Neuronal stem cell (in vitro differentiated cells): ENCODE measurements at regions not wholly inside any gene's neighbourhood (a gene's known extent, or its start where the extent isn't known, plus 50 kb on each side); places are given as distances from the start of the nearest gene placed in this dataset.

Source experiments
- DNase-seq: peaks from one replicate; pipeline ENCODE4 v3.0.0-alpha.2; 2013; ENCODE audit warnings: low spot score
- H2AFZ ChIP-seq: one replicate; pipeline ENCODE4 v1.6.1; 2013; ENCODE audit warnings: mild to moderate bottlenecking, low read length, inconsistent platforms
- H2AK5ac ChIP-seq: 2 replicates; pipeline ENCODE4 v1.6.1; 2013; ENCODE audit warnings: low read depth, mild to moderate bottlenecking, inconsistent platforms, low read length, moderate library complexity, mixed read lengths
- H2BK120ac ChIP-seq: 2 replicates; pipeline ENCODE4 v1.6.1; 2013; ENCODE audit warnings: low read depth, mild to moderate bottlenecking, inconsistent platforms, low read length, moderate library complexity, mixed read lengths
- H2BK12ac ChIP-seq: one replicate; pipeline ENCODE4 v1.6.1; 2013; ENCODE audit warnings: low read length, inconsistent platforms
- H2BK15ac ChIP-seq: 2 replicates; pipeline ENCODE4 v1.6.1; 2013; ENCODE audit warnings: mild to moderate bottlenecking, low read length, inconsistent platforms, mixed read lengths
- H2BK5ac ChIP-seq: one replicate; pipeline ENCODE4 v1.6.1; 2013; ENCODE audit warnings: inconsistent platforms, mild to moderate bottlenecking, low read length, moderate library complexity
- H3K14ac ChIP-seq: one replicate; pipeline ENCODE4 v1.6.1; 2013; ENCODE audit warnings: low read length, inconsistent platforms
- H3K18ac ChIP-seq: 2 replicates; pipeline ENCODE4 v1.6.1; 2013; ENCODE audit warnings: low read length, inconsistent platforms
- H3K23ac ChIP-seq: 2 replicates; pipeline ENCODE4 v1.6.1; 2013; ENCODE audit warnings: low read depth, mild to moderate bottlenecking, mixed read lengths, low read length, inconsistent platforms; ENCODE audit not compliant: poor library complexity
- H3K27ac ChIP-seq: replicated peaks from 3 replicates; pipeline ENCODE4 v1.5.1; 2013; ENCODE audit warnings: low read length, inconsistent platforms
- H3K27me3 ChIP-seq, 3 experiments: 2 replicates each; pipeline ENCODE4 v1.6.1; 2013; ENCODE audit warnings: low read length in 3 of 3, mild to moderate bottlenecking in 2 of 3, inconsistent platforms in 1 of 3, low read depth in 1 of 3, mixed read lengths in 1 of 3, moderate library complexity in 1 of 3; ENCODE audit not compliant: control insufficient read depth in 3 of 3, insufficient read depth in 3 of 3
- H3K36me3 ChIP-seq, 2 donors: replicated peaks in 1 of 2; 2 replicates each; pipeline ENCODE4 v1.6.1; 2013; ENCODE audit warnings: low read length in 2 of 2; ENCODE audit not compliant: control insufficient read depth in 2 of 2, insufficient read depth in 2 of 2
- H3K4ac ChIP-seq: 2 replicates; pipeline ENCODE4 v1.6.1; 2013; ENCODE audit warnings: inconsistent platforms, mild to moderate bottlenecking, low read length, moderate library complexity
- H3K4me1 ChIP-seq, 2 donors: 1 replicate in 1 of 2; 2 replicates in 1 of 2; pipeline ENCODE4 v1.6.1; 2013; ENCODE audit warnings: low read length in 2 of 2, low read depth in 1 of 2; ENCODE audit not compliant: control insufficient read depth in 2 of 2, insufficient read depth in 1 of 2
- H3K4me2 ChIP-seq: one replicate; pipeline ENCODE4 v1.6.1; 2013; ENCODE audit warnings: mild to moderate bottlenecking, low read length, inconsistent platforms; ENCODE audit not compliant: insufficient read depth, poor library complexity, severe bottlenecking
- H3K4me3 ChIP-seq, 2 donors: 2 replicates each; pipeline ENCODE4 v1.5.1; 2013; ENCODE audit warnings: low read length in 2 of 2, mild to moderate bottlenecking in 2 of 2, inconsistent platforms in 1 of 2, moderate library complexity in 1 of 2
- H3K79me1 ChIP-seq: one replicate; pipeline ENCODE4 v1.6.1; 2013; ENCODE audit warnings: low read depth, mild to moderate bottlenecking, inconsistent platforms, low read length, moderate library complexity
- H3K9ac ChIP-seq: one replicate; pipeline ENCODE4 v1.6.1; 2013; ENCODE audit warnings: mild to moderate bottlenecking, low read depth, low read length, inconsistent platforms; ENCODE audit not compliant: poor library complexity
- H3K9me3 ChIP-seq, 2 donors: replicated peaks in 1 of 2; 2 replicates each; pipeline versions ENCODE3 to v1.6.1; 2013; ENCODE audit warnings: low read length in 2 of 2, mild to moderate bottlenecking in 2 of 2, inconsistent platforms in 1 of 2, low read depth in 1 of 2, mixed read lengths in 1 of 2, moderate library complexity in 1 of 2; ENCODE audit not compliant: control insufficient read depth in 2 of 2, insufficient read depth in 1 of 2
- H4K8ac ChIP-seq: one replicate; pipeline ENCODE4 v1.6.1; 2013; ENCODE audit warnings: low read depth, mild to moderate bottlenecking, inconsistent platforms, low read length, moderate library complexity
- H4K91ac ChIP-seq: one replicate; pipeline ENCODE4 v1.6.1; 2013; ENCODE audit warnings: low read length, low read depth, mild to moderate bottlenecking, inconsistent platforms; ENCODE audit not compliant: poor library complexity
- whole genome bisulfite sequencing, 2 donors: extraction: QIAGEN DNeasy Blood & Tissue Kit; methylation state at CpG; one replicate each; pipeline ENCODE4 v1.1.7; 2013; ENCODE audit warnings: missing lambda C conversion rate in 2 of 2, mixed read lengths in 1 of 2; ENCODE audit not compliant: insufficient read length in 2 of 2, insufficient replicate concordance in 1 of 2; ENCODE audit errors: extremely low coverage in 2 of 2; 5-methylcytosine and 5-hydroxymethylcytosine counted together

GRCh38 chr11:134538742-134539141 lies 126.7 kb upstream of the B3GAT1 start:
- Histone ChIP-seq H3K23ac (peak overlapping the region; percentile 37), H3K4me2 (no peak overlapping the region), H3K4me3 (no peak overlapping the region), H3K27ac (no peak overlapping the region), H3K9me3 (no peaks in the 10 kb centered on the region), H2BK5ac (no peak overlapping the region), H3K4me1 (peaks cover 0 to 13% of the 10 kb centered on the region in 2 donors), H2BK15ac (peak overlapping the region; percentile 77), H2BK120ac (no peak overlapping the region), H3K14ac (no peak overlapping the region), H2AK5ac (no peak overlapping the region), H4K8ac (no peak overlapping the region), H3K18ac (peak overlapping the region; percentile 90), H3K9ac (no peak overlapping the region), H3K79me1 (no peaks in the 10 kb centered on the region), H2AFZ (peak overlapping the region; percentile 33), H4K91ac (no peak overlapping the region), H2BK12ac (no peak overlapping the region), H3K36me3 (no peaks in the 10 kb centered on the region), H3K4ac (no peak overlapping the region), H3K27me3 (peaks cover 0 to 15% (median 0%) of the 10 kb centered on the region in 3 experiments)
- WGBS, 2 donors: no CpG with 5 or more reads among the region's 15 CpGs
- DNase-seq: no peak

GRCh38 chr11:134537941-134538340 lies 125.9 kb upstream of the B3GAT1 start:
- Histone ChIP-seq H2BK15ac (peak overlapping the region; percentile 25), H3K4me3 (no peak overlapping the region), H2AK5ac (peak overlapping the region; percentile 40), H3K36me3 (no peaks in the 10 kb centered on the region), H3K4me1 (peaks cover 0 to 12% of the 10 kb centered on the region in 2 donors), H3K14ac (no peak overlapping the region), H3K4ac (no peak overlapping the region), H3K27ac (no peak overlapping the region), H2BK12ac (no peak overlapping the region), H3K18ac (no peak overlapping the region), H4K91ac (no peak overlapping the region), H4K8ac (no peak overlapping the region), H3K23ac (no peak overlapping the region), H2BK5ac (peak overlapping the region; percentile 26), H2AFZ (no peak overlapping the region), H3K9me3 (no peaks in the 10 kb centered on the region), H3K79me1 (no peaks in the 10 kb centered on the region), H2BK120ac (no peak overlapping the region), H3K9ac (no peak overlapping the region), H3K4me2 (no peak overlapping the region), H3K27me3 (peaks cover 0 to 13% (median 0%) of the 10 kb centered on the region in 3 experiments)
- WGBS, 2 donors: no CpG with 5 or more reads among the region's 7 CpGs
- no peak for DNase-seq

GRCh38 chr11:134537296-134537695 lies 125.3 kb upstream of the B3GAT1 start:
- Histone ChIP-seq H3K79me1 (no peaks in the 10 kb centered on the region), H3K27ac (no peak overlapping the region), H2BK5ac (no peak overlapping the region), H3K23ac (no peak overlapping the region), H2AK5ac (no peak overlapping the region), H3K4me2 (no peak overlapping the region), H3K4ac (no peak overlapping the region), H3K9me3 (no peaks in the 10 kb centered on the region), H3K27me3 (peaks cover 0 to 13% (median 0%) of the 10 kb centered on the region in 3 experiments), H3K4me3 (no peak overlapping the region), H2BK120ac (no peak overlapping the region), H3K4me1 (peaks cover 2 to 18% of the 10 kb centered on the region in 2 donors), H4K8ac (no peak overlapping the region), H3K36me3 (no peaks in the 10 kb centered on the region), H3K14ac (no peak overlapping the region), H3K18ac (no peak overlapping the region), H2AFZ (no peak overlapping the region), H4K91ac (no peak overlapping the region), H3K9ac (no peak overlapping the region), H2BK15ac (no peak overlapping the region), H2BK12ac (no peak overlapping the region)
- DNase-seq: no peak
- no CpG with 5 or more reads among the region's 11 CpGs for WGBS, 2 donors

- Histone ChIP-seq H4K8ac (no peak overlapping the region), H3K79me1 (no peaks in the 10 kb centered on the region), H2BK15ac (no peak overlapping the region), H2AK5ac (no peak overlapping the region), H3K23ac (no peak overlapping the region), H3K4me2 (no peak overlapping the region), H3K9ac (no peak overlapping the region), H3K36me3 (no peaks in the 10 kb centered on the region), H2AFZ (no peak overlapping the region), H3K4me1 (peaks cover 7 to 25% of the 10 kb centered on the region in 2 donors), H3K14ac (no peak overlapping the region), H2BK12ac (no peak overlapping the region), H3K18ac (peak overlapping the region; percentile 79), H4K91ac (no peak overlapping the region), H2BK120ac (no peak overlapping the region), H3K27ac (no peak overlapping the region), H3K4me3 (no peak overlapping the region), H3K9me3 (no peaks in the 10 kb centered on the region), H2BK5ac (no peak overlapping the region), H3K27me3 (peaks cover 0 to 13% (median 0%) of the 10 kb centered on the region in 3 experiments), H3K4ac (no peak overlapping the region)
- no peak for DNase-seq
- no CpG with 5 or more reads among the region's 8 CpGs for WGBS, 2 donors
Observed at GRCh38 chr11:134536677-134537076, 124.6 kb upstream of the B3GAT1 start.
